H9 (cell line): ENCODE measurements at regions not wholly inside any gene's neighbourhood (a gene's known extent, or its start where the extent isn't known, plus 50 kb on each side); places are given as distances from the start of the nearest gene placed in this dataset.

Experiments used
- DNase-seq: peaks from one replicate; pipeline ENCODE4 v3.0.0-alpha.2; 2017
- H2AFZ ChIP-seq: one replicate; pipeline ENCODE4 v1.6.1; 2013; ENCODE audit warnings: mild to moderate bottlenecking, low read length, control low read depth, moderate library complexity
- H2AK5ac ChIP-seq: 2 replicates; pipeline ENCODE4 v1.6.1; 2013; ENCODE audit warnings: low read length, control low read depth, mixed read lengths; ENCODE audit not compliant: insufficient read length
- H2BK120ac ChIP-seq: one replicate; pipeline ENCODE4 v1.6.1; 2013; ENCODE audit warnings: low read depth, mild to moderate bottlenecking, low read length, control low read depth, inconsistent platforms; ENCODE audit not compliant: poor library complexity, severe bottlenecking
- H2BK12ac ChIP-seq: 2 replicates; pipeline ENCODE4 v1.6.1; 2013; ENCODE audit warnings: low read length, control low read depth, mixed read lengths, low read depth; ENCODE audit not compliant: insufficient read length
- H2BK15ac ChIP-seq: 2 replicates; pipeline ENCODE4 v1.6.1; 2013; ENCODE audit warnings: low read depth, low read length, control low read depth
- H2BK20ac ChIP-seq: one replicate; pipeline ENCODE4 v1.6.1; 2013; ENCODE audit warnings: low read depth, mild to moderate bottlenecking, low read length, control low read depth, inconsistent platforms; ENCODE audit not compliant: poor library complexity, severe bottlenecking
- H2BK5ac ChIP-seq: 2 replicates; pipeline ENCODE4 v1.6.1; 2013; ENCODE audit warnings: low read length, control low read depth, mixed read lengths; ENCODE audit not compliant: insufficient read length
- H3K14ac ChIP-seq: 2 replicates; pipeline ENCODE4 v1.6.1; 2013; ENCODE audit warnings: low read length, control low read depth; ENCODE audit not compliant: insufficient read depth
- H3K18ac ChIP-seq: 2 replicates; pipeline ENCODE4 v1.6.1; 2013; ENCODE audit warnings: low read depth, mild to moderate bottlenecking, mixed read lengths, low read length, control low read depth; ENCODE audit not compliant: insufficient read length
- H3K23ac ChIP-seq: 2 replicates; pipeline ENCODE4 v1.6.1; 2013; ENCODE audit warnings: low read length, control low read depth, mixed read lengths, low read depth; ENCODE audit not compliant: insufficient read length
- H3K23me2 ChIP-seq: 2 replicates; pipeline ENCODE4 v1.6.1; 2013; ENCODE audit warnings: low read depth, mild to moderate bottlenecking, mixed read lengths, low read length, control low read depth; ENCODE audit not compliant: insufficient read length, poor library complexity, severe bottlenecking
- H3K27ac ChIP-seq: 2 replicates; pipeline ENCODE4 v1.5.1; 2013; ENCODE audit warnings: low read length, control low read depth, mixed read lengths, low read depth; ENCODE audit not compliant: insufficient read length
- H3K27me3 ChIP-seq: 2 replicates; pipeline ENCODE4 v1.6.1; 2013; ENCODE audit warnings: low read length, control low read depth, inconsistent platforms; ENCODE audit not compliant: insufficient read depth
- H3K4ac ChIP-seq: 2 replicates; pipeline ENCODE4 v1.6.1; 2013; ENCODE audit warnings: low read depth, mild to moderate bottlenecking, control low read depth, inconsistent platforms, low read length, moderate library complexity
- H3K4me1 ChIP-seq: 2 replicates; pipeline ENCODE4 v1.6.1; 2013; ENCODE audit warnings: low read length, control low read depth, inconsistent platforms; ENCODE audit not compliant: insufficient read depth
- H3K4me2 ChIP-seq: 2 replicates; pipeline ENCODE4 v1.6.1; 2013; ENCODE audit warnings: low read length, control low read depth, mixed read lengths; ENCODE audit not compliant: insufficient read length, insufficient read depth
- H3K56ac ChIP-seq: 2 replicates; pipeline ENCODE4 v1.6.1; 2013; ENCODE audit warnings: low read depth, mild to moderate bottlenecking, mixed read lengths, low read length, control low read depth; ENCODE audit not compliant: insufficient read length
- H3K79me1 ChIP-seq: 2 replicates; pipeline ENCODE4 v1.6.1; 2013; ENCODE audit warnings: low read depth, mild to moderate bottlenecking, moderate library complexity, low read length, control low read depth, inconsistent platforms; ENCODE audit not compliant: insufficient read depth, poor library complexity, severe bottlenecking
- H3K79me2 ChIP-seq: 2 replicates; pipeline ENCODE4 v1.6.1; 2013; ENCODE audit warnings: low read length, control low read depth, inconsistent platforms; ENCODE audit not compliant: insufficient read depth
- H3K9ac ChIP-seq: 2 replicates; pipeline ENCODE4 v1.6.1; 2013; ENCODE audit warnings: low read length, control low read depth, mixed read lengths; ENCODE audit not compliant: insufficient read length; ENCODE audit errors: extremely low read depth
- H3K9me3 ChIP-seq: one replicate; pipeline ENCODE4 v1.6.1; 2013; ENCODE audit warnings: low read depth, low read length, inconsistent platforms; ENCODE audit not compliant: control insufficient read depth
- H3T11ph ChIP-seq: one replicate; pipeline ENCODE4 v1.6.1; 2013; ENCODE audit warnings: mild to moderate bottlenecking, low read length, control low read depth, inconsistent platforms
- H4K20me1 ChIP-seq: one replicate; pipeline ENCODE4 v1.6.1; 2013; ENCODE audit not compliant: control insufficient read depth, insufficient read length, insufficient read depth
- H4K5ac ChIP-seq: 2 replicates; pipeline ENCODE4 v1.6.1; 2013; ENCODE audit warnings: low read depth, mild to moderate bottlenecking, mixed read lengths, low read length, control low read depth; ENCODE audit not compliant: insufficient read length
- H4K8ac ChIP-seq: replicated peaks from 2 replicates; pipeline ENCODE4 v1.6.1; 2013; ENCODE audit warnings: low read length, control low read depth, mixed read lengths, low read depth; ENCODE audit not compliant: insufficient read length
- H4K91ac ChIP-seq: 2 replicates; pipeline ENCODE4 v1.6.1; 2013; ENCODE audit warnings: low read depth, mild to moderate bottlenecking, moderate library complexity, mixed read lengths, low read length, control low read depth; ENCODE audit not compliant: insufficient read length
- H3K27ac Mint-ChIP-seq, 3 experiments: 2 replicates in 2 of 3; 3 replicates in 1 of 3; pipeline ENCODE4 v1.8.0; 2020 to 2021; ENCODE audit warnings: mixed read lengths in 3 of 3, mild to moderate bottlenecking in 1 of 3, moderate library complexity in 1 of 3
- H3K27me3 Mint-ChIP-seq: 2 replicates; pipeline ENCODE4 v1.8.0; 2021; ENCODE audit warnings: low read depth, mild to moderate bottlenecking, moderate library complexity, mixed read lengths
- H3K36me3 Mint-ChIP-seq, 3 experiments: 2 replicates in 2 of 3; 3 replicates in 1 of 3; pipeline ENCODE4 v1.8.0; 2020 to 2021; ENCODE audit warnings: low read depth in 3 of 3, mixed read lengths in 3 of 3; ENCODE audit not compliant: insufficient read depth in 1 of 3
- H3K4me1 Mint-ChIP-seq, 2 experiments: 2 replicates each; pipeline ENCODE4 v1.8.0; 2020; ENCODE audit warnings: mixed read lengths in 2 of 2
- H3K4me3 Mint-ChIP-seq, 2 experiments: 2 replicates in 1 of 2; 3 replicates in 1 of 2; pipeline ENCODE4 v1.8.0; 2020 to 2021; ENCODE audit warnings: mild to moderate bottlenecking in 2 of 2, mixed read lengths in 2 of 2, moderate library complexity in 1 of 2
- H3K9me3 Mint-ChIP-seq, 2 experiments: 2 replicates in 1 of 2; 3 replicates in 1 of 2; pipeline ENCODE4 v1.8.0; 2020; ENCODE audit warnings: mild to moderate bottlenecking in 2 of 2, mixed read lengths in 2 of 2, moderate library complexity in 1 of 2
- CTCF ChIP-seq: fragments of 200-600 bp; sonication (generic); conservative IDR thresholded peaks from 3 replicates; pipeline ENCODE4 v1.8.0; 2021; ENCODE audit warnings: antibody characterized with exemption, mild to moderate bottlenecking

- Histone ChIP-seq H4K20me1 (no peaks in the 10 kb centered on the region), H2AK5ac (no peak overlapping the region), H4K5ac (no peak overlapping the region), H3K23me2 (no peaks in the 10 kb centered on the region), H3T11ph (no peak overlapping the region), H3K4ac (no peak overlapping the region), H3K79me2 (no peaks in the 10 kb centered on the region), H3K9ac (no peak overlapping the region), H3K23ac (no peak overlapping the region), H2BK12ac (no peak overlapping the region), H2BK120ac (no peak overlapping the region), H3K14ac (no peak overlapping the region), H2BK20ac (no peak overlapping the region), H3K4me1 (no peaks in the 10 kb centered on the region), H2BK15ac (no peak overlapping the region), H4K91ac (no peak overlapping the region), H3K27ac (no peak overlapping the region), H2AFZ (no peak overlapping the region), H3K79me1 (no peaks in the 10 kb centered on the region), H3K9me3 (no peaks in the 10 kb centered on the region), H2BK5ac (no peak overlapping the region), H3K56ac (no peak overlapping the region), H4K8ac (no peak overlapping the region), H3K18ac (no peak overlapping the region), H3K4me2 (no peak overlapping the region), H3K27me3 (no peaks in the 10 kb centered on the region)
- peaks cover 6 to 7% of the 10 kb centered on the region in 2 experiments for H3K4me1 Mint-ChIP-seq
- no peaks in the 10 kb centered on the region for H3K27me3 Mint-ChIP-seq
- no peak overlapping the region for H3K27ac Mint-ChIP-seq
- TF ChIP-seq CTCF: no peak
- H3K9me3 Mint-ChIP-seq: peaks cover 6 to 8% of the 10 kb centered on the region in 2 experiments
- peaks cover 5 to 8% (median 7%) of the 10 kb centered on the region in 3 experiments; a peak in 4 of 7 replicates for H3K36me3 Mint-ChIP-seq
- DNase-seq: no peak
- H3K4me3 Mint-ChIP-seq: no peak overlapping the region
Measured at GRCh38 chr21:16536140-16536539, 806.4 kb downstream of the USP25 start.
